H1 (cell line): ENCODE measurements at regions not wholly inside any gene's neighbourhood (a gene's known extent, or its start where the extent isn't known, plus 50 kb on each side); places are given as distances from the start of the nearest gene placed in this dataset.

ENCODE experiments used
- CREB1 ChIP-seq: IDR thresholded peaks from 2 replicates; pipeline ENCODE4 v1.6.1; 2012; ENCODE audit warnings: inconsistent platforms
- CTCF ChIP-seq, 3 experiments: IDR thresholded peaks; 1 replicate in 2 of 3; 2 replicates in 1 of 3; pipeline versions ENCODE4 v1.5.1 to v1.6.1; 2011; ENCODE audit warnings: low read length in 3 of 3, mild to moderate bottlenecking in 3 of 3, inconsistent platforms in 2 of 3, low read depth in 1 of 3, moderate library complexity in 1 of 3; ENCODE audit not compliant: insufficient read depth in 1 of 3; ENCODE audit errors: control extremely low read depth in 1 of 3
- E2F6 ChIP-seq: IDR thresholded peaks from 2 replicates; pipeline ENCODE4 v1.6.1; 2012; ENCODE audit warnings: inconsistent platforms
- EZH2 ChIP-seq: fragments of 200-600 bp; sonication (generic); IDR thresholded peaks from 2 replicates; pipeline ENCODE4 v1.7.1; 2012; ENCODE audit warnings: low read depth, mild to moderate bottlenecking, moderate library complexity, low read length, inconsistent platforms; ENCODE audit not compliant: severe bottlenecking
- POLR2A ChIP-seq, 2 experiments: IDR thresholded peaks; 1 replicate in 1 of 2; 2 replicates in 1 of 2; pipeline ENCODE4 v1.6.1; 2011; ENCODE audit warnings: low read depth in 2 of 2, low read length in 2 of 2, mild to moderate bottlenecking in 2 of 2; ENCODE audit errors: control extremely low read depth in 1 of 2
- ZNF274 ChIP-seq: IDR thresholded peaks from 2 replicates; pipeline ENCODE4 v1.7.0; 2012; ENCODE audit warnings: low read length, borderline replicate concordance; ENCODE audit errors: extremely low read depth

GRCh38 chr2:228624733-228625132 lies 443.2 kb upstream of the SPHKAP start:
- no peak for TF ChIP-seq E2F6
- TF ChIP-seq CTCF (IDR thresholded peaks at IDR 0.05; ENCODE audit: control extremely low read depth in 1 of 3, insufficient read depth in 1 of 3, low read depth in 1 of 3, low read length in 3 of 3): no peak
- TF ChIP-seq ZNF274: no peak
- no peak for TF ChIP-seq EZH2
- no peak for TF ChIP-seq CREB1
- TF ChIP-seq POLR2A (IDR thresholded peaks at IDR 0.05; ENCODE audit: control extremely low read depth in 1 of 2, low read depth in 2 of 2, low read length in 2 of 2): no peak
